Liver (tissue), 8 donors: ENCODE measurements at regions not wholly inside any gene's neighbourhood (a gene's known extent, or its start where the extent isn't known, plus 50 kb on each side); places are given as distances from the start of the nearest gene placed in this dataset.

Experiments
- DNase-seq: peaks from one replicate; pipeline ENCODE4 v3.0.0-alpha.2; 2017; ENCODE audit warnings: low spot score
- H3K27ac ChIP-seq, 2 donors: one replicate each; pipeline ENCODE4 v1.7.0; 2013; ENCODE audit warnings: inconsistent platforms in 2 of 2, low read length in 2 of 2, control low read depth in 1 of 2, low read depth in 1 of 2, mild to moderate bottlenecking in 1 of 2
- H3K27me3 ChIP-seq, 4 donors: one replicate each; pipeline versions ENCODE4 v1.6.1 to v1.7.0; 2013; ENCODE audit warnings: low read length in 3 of 4, inconsistent platforms in 1 of 4, mild to moderate bottlenecking in 1 of 4, moderate library complexity in 1 of 4; ENCODE audit not compliant: control insufficient read depth in 4 of 4, insufficient read depth in 4 of 4
- H3K36me3 ChIP-seq, 4 donors: one replicate each; pipeline versions ENCODE4 v1.6.1 to v1.7.0; 2013; ENCODE audit warnings: low read length in 3 of 4, mild to moderate bottlenecking in 3 of 4, low read depth in 1 of 4, moderate library complexity in 1 of 4; ENCODE audit not compliant: control insufficient read depth in 4 of 4, insufficient read depth in 3 of 4
- H3K4me1 ChIP-seq, 4 donors: one replicate each; pipeline versions ENCODE4 v1.6.1 to v1.7.0; 2013; ENCODE audit warnings: low read length in 3 of 4, mild to moderate bottlenecking in 3 of 4, moderate library complexity in 1 of 4; ENCODE audit not compliant: control insufficient read depth in 4 of 4, insufficient read depth in 4 of 4
- H3K4me3 ChIP-seq, 3 donors: one replicate each; pipeline versions ENCODE4 v1.6.1 to v1.7.0; 2013; ENCODE audit warnings: low read length in 3 of 3, control low read depth in 1 of 3, low read depth in 1 of 3, mild to moderate bottlenecking in 1 of 3
- H3K9ac ChIP-seq, 2 donors: one replicate each; pipeline ENCODE4 v1.7.0; 2013; ENCODE audit warnings: low read length in 2 of 2, mild to moderate bottlenecking in 2 of 2, moderate library complexity in 2 of 2, control low read depth in 1 of 2, low read depth in 1 of 2
- H3K9me3 ChIP-seq, 4 donors: one replicate each; pipeline versions ENCODE4 v1.6.1 to v1.7.0; 2013; ENCODE audit warnings: low read length in 3 of 4; ENCODE audit not compliant: control insufficient read depth in 4 of 4
- ATF3 ChIP-seq: IDR thresholded peaks from 2 replicates; pipeline ENCODE4 v1.6.1; 2016; ENCODE audit warnings: antibody characterized with exemption
- CTCF ChIP-seq: fragments of 150-350 bp; IDR thresholded peaks from 2 replicates; pipeline ENCODE4 v1.5.1; 2017; ENCODE audit warnings: improper control_type of control experiment, low read depth, low read length; ENCODE audit not compliant: missing input control
- EGR1 ChIP-seq, 2 donors: IDR thresholded peaks; 2 replicates each; pipeline ENCODE4 v1.6.1; 2016 to 2018; ENCODE audit warnings: antibody characterized with exemption in 2 of 2, low read depth in 2 of 2
- FOXA1 ChIP-seq: IDR thresholded peaks from 2 replicates; pipeline ENCODE4 v1.6.1; 2016; ENCODE audit warnings: antibody characterized with exemption
- FOXA2 ChIP-seq: IDR thresholded peaks from 2 replicates; pipeline ENCODE4 v1.6.1; 2016; ENCODE audit warnings: antibody characterized with exemption
- GABPA ChIP-seq, 2 donors: IDR thresholded peaks in 1 of 2; conservative IDR thresholded peaks in 1 of 2; 2 replicates each; pipeline ENCODE4 v1.6.1; 2016; ENCODE audit warnings: antibody characterized with exemption in 2 of 2, mild to moderate bottlenecking in 1 of 2, moderate library complexity in 1 of 2
- HNF4A ChIP-seq, 2 donors: conservative IDR thresholded peaks; 2 replicates each; pipeline ENCODE4 v1.6.1; 2016; ENCODE audit warnings: antibody characterized with exemption in 2 of 2, mild to moderate bottlenecking in 2 of 2
- HNF4G ChIP-seq: IDR thresholded peaks from 2 replicates; pipeline ENCODE4 v1.6.1; 2016; ENCODE audit warnings: antibody characterized with exemption
- JUND ChIP-seq, 2 donors: IDR thresholded peaks; 2 replicates each; pipeline ENCODE4 v1.6.1; 2016; ENCODE audit warnings: antibody characterized with exemption in 2 of 2
- MAX ChIP-seq: IDR thresholded peaks from 2 replicates; pipeline ENCODE4 v1.6.1; 2016; ENCODE audit warnings: antibody characterized with exemption
- NR2F2 ChIP-seq: IDR thresholded peaks from 2 replicates; pipeline ENCODE4 v1.6.1; 2016; ENCODE audit warnings: antibody characterized with exemption
- RAD21 ChIP-seq, 2 donors: IDR thresholded peaks; 2 replicates each; pipeline ENCODE4 v1.6.1; 2016; ENCODE audit warnings: antibody characterized with exemption in 2 of 2, mild to moderate bottlenecking in 2 of 2
- REST ChIP-seq: IDR thresholded peaks from 2 replicates; pipeline ENCODE4 v1.6.1; 2016; ENCODE audit warnings: antibody characterized with exemption, mild to moderate bottlenecking
- RXRA ChIP-seq, 2 donors: IDR thresholded peaks; 2 replicates each; pipeline ENCODE4 v1.6.1; 2017 to 2018; ENCODE audit warnings: antibody characterized with exemption in 2 of 2, mild to moderate bottlenecking in 1 of 2
- SP1 ChIP-seq: IDR thresholded peaks from 2 replicates; pipeline ENCODE4 v1.6.1; 2018; ENCODE audit warnings: antibody characterized with exemption, mild to moderate bottlenecking
- TAF1 ChIP-seq: conservative IDR thresholded peaks from 2 replicates; pipeline ENCODE4 v1.6.1; 2016; ENCODE audit warnings: antibody characterized with exemption, mild to moderate bottlenecking
- YY1 ChIP-seq: IDR thresholded peaks from 2 replicates; pipeline ENCODE4 v1.6.1; 2016; ENCODE audit warnings: antibody characterized with exemption, mild to moderate bottlenecking
- ZBTB33 ChIP-seq: IDR thresholded peaks from 2 replicates; pipeline ENCODE4 v1.6.1; 2016; ENCODE audit warnings: antibody characterized with exemption
- WGBS: extraction: QIAGEN DNeasy Blood & Tissue Kit; methylation state at CpG from one replicate; pipeline ENCODE4 v1.1.7; 2013; 5-methylcytosine and 5-hydroxymethylcytosine counted together
- donor health status: healthy.
- donor health status: healthy.
- donor health status: healthy.
- donor health status: healthy.
- donor health status: healthy.

- Histone ChIP-seq H3K27me3 (peaks cover 0 to 9% (median under 1%) of the 10 kb centered on the region in 4 donors), H3K9me3 (no peaks in the 10 kb centered on the region), H3K4me3 (no peak overlapping the region), H3K36me3 (no peaks in the 10 kb centered on the region), H3K9ac (no peak overlapping the region), H3K27ac (no peak overlapping the region), H3K4me1 (no peaks in the 10 kb centered on the region)
- DNase-seq = no peak
- no peak for TF ChIP-seq NR2F2
- TF ChIP-seq YY1 = no peak
- no peak for TF ChIP-seq RAD21 (IDR thresholded peaks at IDR 0.05)
- no peak for TF ChIP-seq FOXA1
- TF ChIP-seq ATF3 = no peak
- TF ChIP-seq GABPA (IDR thresholded peaks at IDR 0.05 in 1 of 2, conservative IDR thresholded peaks at IDR 0.05 in 1 of 2) = no peak
- 57% methylated on average over 2 of the region's 2 CpGs for WGBS
Measured at GRCh38 chr7:94142281-94142680, 138.1 kb upstream of the BET1 start.

GRCh38 chr7:94145602-94146001 is 141.4 kb upstream of the BET1 start:
- H3K4me3 ChIP-seq = no peak overlapping the region
- 64% methylated on average over 2 of the region's 2 CpGs for WGBS
- no peak overlapping the region for H3K27ac ChIP-seq
- no peaks in the 10 kb centered on the region for H3K36me3 ChIP-seq
- H3K4me1 ChIP-seq = no peaks in the 10 kb centered on the region
- TF ChIP-seq FOXA2 (no peak), EGR1 (IDR thresholded peaks at IDR 0.05; ENCODE audit: low read depth in 2 of 2) (no peak), FOXA1 (no peak), RXRA (IDR thresholded peaks at IDR 0.05) (no peak), RAD21 (IDR thresholded peaks at IDR 0.05) (no peak), SP1 (no peak), TAF1 (no peak), CTCF (no peak), HNF4G (no peak), GABPA (IDR thresholded peaks at IDR 0.05 in 1 of 2, conservative IDR thresholded peaks at IDR 0.05 in 1 of 2) (no peak), REST (no peak), ATF3 (no peak), ZBTB33 (no peak), MAX (no peak), JUND (IDR thresholded peaks at IDR 0.05) (no peak), HNF4A (conservative IDR thresholded peaks at IDR 0.05) (no peak), NR2F2 (no peak), YY1 (no peak)
- no peak for DNase-seq
- H3K27me3 ChIP-seq = peaks cover 0 to 5% (median under 1%) of the 10 kb centered on the region in 4 donors
- no peak overlapping the region for H3K9ac ChIP-seq
- no peaks in the 10 kb centered on the region for H3K9me3 ChIP-seq
